ENCODE measurements at regions not wholly inside any gene's neighbourhood (a gene's known extent, or its start where the extent isn't known, plus 50 kb on each side); places are given as distances from the start of the nearest gene placed in this dataset.

- DNase-seq (ENCODE audit: low read depth), result no peak
Observed at GRCh38 chr2:71936076-71937030, 211.3 kb downstream of the CYP26B1 start.

GRCh38 chr2:71935262-71935848, 212.3 kb downstream of the CYP26B1 start:
- no peak for DNase-seq (ENCODE audit: low read depth)

GRCh38 chr2:71934595-71935261, 212.9 kb downstream of the CYP26B1 start:
- DNase-seq (ENCODE audit: low read depth), result no peak

- no peak for DNase-seq (ENCODE audit: low read depth)
Observed at GRCh38 chr2:71934320-71934593, 213.4 kb downstream of the CYP26B1 start.

- no peak for DNase-seq (ENCODE audit: low read depth)
Observed at GRCh38 chr2:71933467-71934319, 214.0 kb downstream of the CYP26B1 start.

- no peak for DNase-seq (ENCODE audit: low read depth)
Observed at GRCh38 chr2:71932780-71933466, 214.7 kb downstream of the CYP26B1 start.

GRCh38 chr2:71932037-71932779, 215.5 kb downstream of the CYP26B1 start:
- no peak for DNase-seq (ENCODE audit: low read depth)

- no peak for DNase-seq (ENCODE audit: low read depth)
Observed at GRCh38 chr2:71930049-71930681, 217.5 kb downstream of the CYP26B1 start.

GRCh38 chr2:71929482-71929772, 218.2 kb downstream of the CYP26B1 start:
- no peak for DNase-seq (ENCODE audit: low read depth)

GRCh38 chr2:71928734-71929481, 218.8 kb downstream of the CYP26B1 start:
- no peak for DNase-seq (ENCODE audit: low read depth)

- DNase-seq (ENCODE audit: low read depth), result no peak
Observed at GRCh38 chr2:71927757-71928715, 219.6 kb downstream of the CYP26B1 start.

- no peak for DNase-seq (ENCODE audit: low read depth)
Observed at GRCh38 chr2:71926876-71927756, 220.5 kb downstream of the CYP26B1 start.

- no peak for DNase-seq (ENCODE audit: low read depth)
Observed at GRCh38 chr2:71926089-71926447, 221.6 kb downstream of the CYP26B1 start.

- no peak for DNase-seq (ENCODE audit: low read depth)
Observed at GRCh38 chr2:71925268-71926088, 222.2 kb downstream of the CYP26B1 start.

- DNase-seq (ENCODE audit: low read depth), result no peak
Observed at GRCh38 chr2:71923887-71924533, 223.7 kb downstream of the CYP26B1 start.

- DNase-seq (ENCODE audit: low read depth), result no peak
Observed at GRCh38 chr2:71923143-71923525, 224.5 kb downstream of the CYP26B1 start.
